Fibroblast of mammary gland (primary cell): ENCODE measurements at regions not wholly inside any gene's neighbourhood (a gene's known extent, or its start where the extent isn't known, plus 50 kb on each side); places are given as distances from the start of the nearest gene placed in this dataset.

ENCODE experiments used
- DNase-seq: peaks from one replicate; pipeline ENCODE4 v3.0.0-alpha.2; 2010; ENCODE audit warnings: low read depth
- H3K4me3 ChIP-seq: 2 replicates; pipeline ENCODE4 v1.5.1; 2011; ENCODE audit warnings: low read depth, mild to moderate bottlenecking, low read length, moderate library complexity; ENCODE audit not compliant: control insufficient read depth
- TF ChIP-seq, protein P1 (sequence below): conservative IDR thresholded peaks from 2 replicates; pipeline ENCODE4 v1.5.1; 2011; ENCODE audit warnings: low read depth, low read length, inconsistent platforms; ENCODE audit not compliant: control insufficient read depth, insufficient read depth

DNA sequence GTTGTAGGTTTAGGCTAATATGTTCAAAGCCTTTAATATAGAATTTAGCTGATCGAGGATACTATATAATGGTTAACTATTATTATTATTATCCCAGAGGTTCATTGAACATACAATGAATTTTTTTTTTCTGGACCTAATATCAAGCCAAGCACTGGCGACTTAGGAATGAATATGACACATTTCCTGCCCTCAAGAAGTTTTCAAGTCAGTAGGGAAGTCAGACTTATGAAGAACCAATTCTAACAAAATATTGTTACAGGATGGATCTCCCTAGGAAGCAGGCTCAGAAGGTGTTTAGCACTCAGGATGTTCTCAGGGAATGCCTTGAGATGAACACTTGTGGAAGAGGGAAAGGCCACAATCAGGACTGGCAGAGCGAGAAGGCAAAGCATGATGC, 211.8 kb upstream of the FGGY start:
- no peak overlapping the region for H3K4me3 ChIP-seq
- DNase-seq = no peak
- TF ChIP-seq, protein P1, sequence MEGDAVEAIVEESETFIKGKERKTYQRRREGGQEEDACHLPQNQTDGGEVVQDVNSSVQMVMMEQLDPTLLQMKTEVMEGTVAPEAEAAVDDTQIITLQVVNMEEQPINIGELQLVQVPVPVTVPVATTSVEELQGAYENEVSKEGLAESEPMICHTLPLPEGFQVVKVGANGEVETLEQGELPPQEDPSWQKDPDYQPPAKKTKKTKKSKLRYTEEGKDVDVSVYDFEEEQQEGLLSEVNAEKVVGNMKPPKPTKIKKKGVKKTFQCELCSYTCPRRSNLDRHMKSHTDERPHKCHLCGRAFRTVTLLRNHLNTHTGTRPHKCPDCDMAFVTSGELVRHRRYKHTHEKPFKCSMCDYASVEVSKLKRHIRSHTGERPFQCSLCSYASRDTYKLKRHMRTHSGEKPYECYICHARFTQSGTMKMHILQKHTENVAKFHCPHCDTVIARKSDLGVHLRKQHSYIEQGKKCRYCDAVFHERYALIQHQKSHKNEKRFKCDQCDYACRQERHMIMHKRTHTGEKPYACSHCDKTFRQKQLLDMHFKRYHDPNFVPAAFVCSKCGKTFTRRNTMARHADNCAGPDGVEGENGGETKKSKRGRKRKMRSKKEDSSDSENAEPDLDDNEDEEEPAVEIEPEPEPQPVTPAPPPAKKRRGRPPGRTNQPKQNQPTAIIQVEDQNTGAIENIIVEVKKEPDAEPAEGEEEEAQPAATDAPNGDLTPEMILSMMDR = no peak

DNA sequence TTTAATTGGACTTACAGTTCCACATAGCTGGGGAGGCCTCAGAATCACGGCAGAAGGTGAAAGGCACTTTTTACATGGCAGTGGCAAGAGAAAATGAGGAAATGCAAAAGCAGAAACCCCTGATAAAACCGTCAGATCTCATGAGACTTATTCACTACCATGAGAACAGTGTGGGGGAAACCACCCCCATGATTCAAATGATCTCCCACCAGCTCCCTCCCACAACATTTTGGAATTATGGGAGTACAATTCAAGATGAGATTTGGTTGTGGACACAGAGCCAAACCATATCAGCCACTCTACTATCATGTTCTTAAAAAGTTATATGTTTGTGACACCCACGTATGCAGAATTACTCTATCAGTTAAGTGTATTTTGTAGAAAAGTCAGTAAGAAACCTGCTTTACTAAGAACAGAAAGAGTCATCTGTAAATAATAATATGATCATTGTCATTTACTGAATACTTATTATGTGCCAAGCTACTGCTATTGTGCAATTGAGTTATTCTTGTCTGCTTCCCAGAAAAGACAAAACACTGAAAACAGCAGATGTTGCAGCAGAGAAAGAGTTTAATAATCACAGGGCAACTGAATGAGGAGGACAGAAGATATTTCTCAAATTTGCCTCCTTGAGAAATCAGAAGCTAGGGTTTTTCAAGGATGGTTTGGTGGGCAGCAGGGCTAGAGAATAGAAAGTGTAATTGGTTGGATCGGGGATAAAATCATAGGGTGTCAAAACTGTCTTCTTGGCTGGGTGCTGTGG, 207.7 kb upstream of the FGGY start:
- no peak overlapping the region for H3K4me3 ChIP-seq
- peak; percentile 54 for DNase-seq
- TF ChIP-seq, protein P1 = no peak

DNA sequence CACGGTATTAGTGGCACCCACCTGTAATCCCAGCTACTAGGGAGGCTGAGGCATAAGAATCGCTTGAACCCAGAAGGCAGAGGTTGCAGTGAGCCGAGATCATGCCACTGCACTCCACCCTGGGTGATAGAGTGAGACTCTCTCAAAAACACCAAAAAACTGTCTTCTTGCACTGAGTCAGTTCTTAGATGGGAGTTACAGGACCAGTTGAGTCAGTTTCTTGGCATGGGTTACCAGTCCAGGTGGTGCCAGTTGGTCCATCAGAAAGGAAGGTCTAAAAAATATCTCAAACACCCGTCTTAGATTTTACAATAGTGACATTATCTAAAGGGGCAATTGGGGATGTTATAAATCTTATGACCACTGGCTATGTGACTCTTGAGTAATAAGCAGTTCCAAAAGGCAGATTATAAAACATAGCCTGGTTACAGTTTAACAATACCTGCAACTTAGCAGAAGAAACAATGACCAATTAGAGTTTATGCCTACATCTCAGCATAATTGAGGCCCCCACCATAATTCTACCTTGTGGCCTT, 206.9 kb upstream of the FGGY start:
- no peak for DNase-seq
- TF ChIP-seq, protein P1 = no peak
- no peak overlapping the region for H3K4me3 ChIP-seq

DNA sequence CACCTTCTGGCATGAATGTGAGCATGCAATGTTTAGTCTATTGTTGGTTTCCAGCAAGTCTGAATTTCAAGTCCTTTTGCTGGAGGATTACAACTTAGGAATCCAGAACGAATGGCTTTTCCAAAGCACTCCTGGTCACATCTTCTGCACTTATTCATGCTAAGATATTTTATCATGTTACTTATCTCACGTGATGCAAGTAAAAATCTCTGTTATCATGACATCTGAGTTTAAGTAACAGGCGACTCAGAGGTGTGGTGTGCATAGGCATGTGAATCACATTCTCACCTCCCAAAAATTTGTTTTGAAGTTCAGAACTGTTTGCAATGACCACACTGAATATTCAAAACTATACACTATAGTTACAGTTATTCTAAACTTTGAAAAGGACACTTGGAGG, 204.8 kb upstream of the FGGY start:
- peak; percentile 30 for DNase-seq
- TF ChIP-seq, protein P1 = no peak

DNA sequence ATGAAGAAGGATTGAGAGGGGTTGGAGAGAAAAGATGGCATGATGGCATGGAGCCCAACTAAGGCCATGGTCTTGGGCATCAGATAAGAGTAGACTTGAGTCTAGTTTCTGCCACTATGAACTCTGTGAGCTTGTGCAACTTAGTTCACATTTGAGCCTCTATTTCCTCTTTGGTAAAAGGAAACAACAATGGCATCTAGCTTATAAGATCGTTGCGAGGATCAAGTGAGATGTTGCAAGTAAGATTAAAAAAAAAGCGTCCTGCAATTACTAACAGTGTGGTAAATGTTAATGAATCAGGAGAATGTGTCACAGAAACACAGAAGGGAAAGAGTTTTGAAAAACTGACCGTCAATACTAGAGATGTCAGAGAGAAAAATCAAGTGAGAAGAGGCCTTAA, 202.9 kb upstream of the FGGY start:
- no peak overlapping the region for H3K4me3 ChIP-seq
- no peak for DNase-seq
- TF ChIP-seq, protein P1 = no peak

More for the DNA sequence above, 204.8 kb upstream of the FGGY start:
- H3K4me3 ChIP-seq = no peak overlapping the region

DNA sequence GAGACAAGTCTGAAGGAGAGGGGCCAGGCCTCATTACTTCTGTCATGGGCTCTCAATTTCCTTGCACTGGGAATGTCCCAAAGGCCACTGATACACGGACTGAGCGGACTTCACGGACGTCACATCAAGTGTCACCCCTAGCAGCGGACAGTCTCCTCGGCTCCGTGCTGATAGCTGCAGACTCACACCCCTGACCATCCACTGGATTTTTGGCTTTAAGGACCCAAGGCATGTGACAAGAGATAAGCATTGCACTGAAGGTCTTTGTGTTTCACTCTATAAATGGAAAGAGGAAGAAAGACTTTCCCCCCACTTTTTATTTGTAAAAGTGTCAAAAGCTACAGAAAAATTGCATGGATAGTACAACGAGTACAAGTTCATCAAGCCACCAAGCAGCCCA, 200.4 kb upstream of the FGGY start:
- TF ChIP-seq, protein P1 = no peak
- no peak for DNase-seq
- H3K4me3 ChIP-seq = no peak overlapping the region
